Chondrocyte (in vitro differentiated cells): ENCODE measurements at regions not wholly inside any gene's neighbourhood (a gene's known extent, or its start where the extent isn't known, plus 50 kb on each side); places are given as distances from the start of the nearest gene placed in this dataset.
"Not testable (repeated sequence)": the region's sequence is repeated elsewhere in the genome, so short reads cannot be mapped to it uniquely, and the experiment has no call there.

ENCODE experiments used
- DNase-seq: peaks from one replicate; pipeline ENCODE4 v3.0.0; 2021; ENCODE audit warnings: mixed read lengths, low spot score
- H3K27ac Mint-ChIP-seq: one replicate; pipeline ENCODE4 v1.8.0; 2021; ENCODE audit warnings: mild to moderate bottlenecking, moderate library complexity, mixed read lengths; ENCODE audit not compliant: unreplicated experiment
- H3K27me3 Mint-ChIP-seq: 2 replicates; pipeline ENCODE4 v1.8.0; 2021; ENCODE audit warnings: low read depth, mixed read lengths
- H3K36me3 Mint-ChIP-seq: 2 replicates; pipeline ENCODE4 v1.8.0; 2021; ENCODE audit warnings: low read depth, mixed read lengths
- H3K4me1 Mint-ChIP-seq: 2 replicates; pipeline ENCODE4 v1.8.0; 2021; ENCODE audit warnings: low read depth, mild to moderate bottlenecking, mixed read lengths
- H3K4me3 Mint-ChIP-seq: one replicate; pipeline ENCODE4 v1.8.0; 2021; ENCODE audit warnings: mild to moderate bottlenecking, moderate library complexity, mixed read lengths; ENCODE audit not compliant: unreplicated experiment
- H3K9me3 Mint-ChIP-seq: 2 replicates; pipeline ENCODE4 v1.8.0; 2021; ENCODE audit warnings: low read depth, mixed read lengths
- CTCF ChIP-seq: fragments of 200-600 bp; sonication (generic); IDR thresholded peaks from 2 replicates; pipeline ENCODE4 v1.5.0; 2021; ENCODE audit warnings: antibody characterized with exemption, mild to moderate bottlenecking, moderate library complexity

GRCh38 chr20:41733151-41733550 is 115.0 kb upstream of the CHD6 start:
- TF ChIP-seq CTCF, result no peak
- H3K27ac Mint-ChIP-seq, result no peak overlapping the region
- peaks cover 5% of the 10 kb centered on the region for H3K27me3 Mint-ChIP-seq
- H3K4me3 Mint-ChIP-seq, result no peak overlapping the region
- no peaks in the 10 kb centered on the region for H3K36me3 Mint-ChIP-seq
- DNase-seq, result no peak
- H3K4me1 Mint-ChIP-seq, result no peaks in the 10 kb centered on the region
- H3K9me3 Mint-ChIP-seq, result peaks cover 7% of the 10 kb centered on the region

DNA sequence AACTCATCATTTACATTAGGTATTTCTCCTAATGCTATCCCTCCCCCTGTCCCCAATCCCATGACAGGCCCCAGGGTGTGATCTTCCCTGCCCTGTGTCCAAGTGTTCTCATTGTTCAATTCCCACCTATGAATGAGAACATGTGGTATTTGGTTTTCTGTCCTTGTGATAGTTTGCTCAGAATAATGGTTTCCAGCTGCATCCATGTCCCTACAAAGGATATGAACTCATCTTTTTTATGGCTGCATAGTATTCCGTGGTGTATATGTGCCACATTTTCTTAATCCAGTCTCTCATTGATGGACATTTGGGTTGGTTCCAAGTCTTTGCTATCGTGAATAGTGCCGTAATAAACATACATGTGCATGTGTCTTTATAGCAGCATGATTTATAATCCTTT is 113.0 kb upstream of the CHD6 start:
- H3K27me3 Mint-ChIP-seq, H3K27ac Mint-ChIP-seq, H3K36me3 Mint-ChIP-seq, H3K4me1 Mint-ChIP-seq, H3K4me3 Mint-ChIP-seq, DNase-seq: not testable (repeated sequence)
- H3K9me3 Mint-ChIP-seq, result peaks cover 17% of the 10 kb centered on the region

DNA sequence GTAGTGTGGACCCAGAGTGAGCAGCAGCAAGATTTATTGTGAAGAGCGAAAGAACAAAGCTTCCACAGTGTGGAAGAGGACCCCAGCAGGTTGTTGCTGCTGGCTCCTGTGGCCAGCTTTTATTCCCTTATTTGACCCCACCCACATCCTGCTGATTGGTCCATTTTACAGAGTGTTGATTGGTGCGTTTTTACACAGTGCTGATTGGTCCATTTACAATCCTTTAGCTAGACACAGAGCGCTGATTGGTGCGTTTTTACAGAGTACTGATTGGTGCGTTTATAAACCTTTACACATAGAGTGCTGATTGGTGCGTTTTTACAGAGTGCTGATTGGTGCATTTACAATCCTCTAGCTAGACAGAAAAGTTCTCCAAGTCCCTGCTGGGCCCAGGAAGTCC is 109.5 kb upstream of the CHD6 start:
- not testable (repeated sequence) for H3K27ac Mint-ChIP-seq, H3K27me3 Mint-ChIP-seq, DNase-seq, H3K4me1 Mint-ChIP-seq, H3K36me3 Mint-ChIP-seq, H3K4me3 Mint-ChIP-seq
- peaks cover 11% of the 10 kb centered on the region for H3K9me3 Mint-ChIP-seq

DNA sequence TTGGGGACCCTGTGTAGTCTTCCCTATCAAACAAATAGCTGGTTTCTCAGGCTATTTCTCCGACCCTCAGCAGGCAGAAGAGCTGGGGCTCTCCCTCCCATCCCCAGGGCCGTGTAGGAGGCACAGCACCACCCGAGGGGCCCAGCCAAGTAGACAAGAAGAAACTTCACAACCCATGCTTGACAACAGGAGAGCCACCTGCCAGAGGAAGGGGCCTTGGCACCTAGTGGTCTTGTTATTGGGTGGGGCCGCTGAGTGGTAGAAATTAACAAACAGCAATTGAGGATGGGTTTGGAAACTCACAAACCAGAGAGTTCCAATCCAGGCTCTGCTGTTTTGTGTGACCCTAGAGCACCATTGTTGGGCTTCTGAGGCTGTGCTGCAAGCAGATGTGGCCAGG is 108.5 kb upstream of the CHD6 start:
- Mint-ChIP-seq H3K4me3 (no peak overlapping the region), H3K9me3 (peaks cover 11% of the 10 kb centered on the region)

DNA sequence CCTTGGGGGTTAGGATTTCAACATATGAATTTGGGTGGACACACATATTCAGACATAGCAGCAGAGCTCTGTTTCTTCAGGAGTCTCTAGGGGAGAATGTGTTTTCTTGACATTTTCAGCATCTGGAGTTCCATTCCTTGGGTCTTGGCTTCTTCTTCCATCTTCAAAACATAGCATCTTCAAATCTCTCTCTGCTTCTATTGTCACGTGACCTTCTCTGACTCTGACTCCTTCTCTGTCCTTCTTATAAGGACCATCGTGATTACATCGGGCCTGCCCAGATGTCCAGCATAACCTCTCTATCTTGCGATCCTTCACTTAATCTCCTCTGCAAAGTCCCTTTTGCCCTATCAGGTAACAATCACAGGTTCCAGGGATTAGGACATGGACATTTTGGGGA is 101.0 kb upstream of the CHD6 start:
- no peaks in the 10 kb centered on the region for H3K9me3 Mint-ChIP-seq
- no peak for TF ChIP-seq CTCF
- H3K27me3 Mint-ChIP-seq, result peaks cover 3% of the 10 kb centered on the region
- no peaks in the 10 kb centered on the region for H3K36me3 Mint-ChIP-seq
- H3K27ac Mint-ChIP-seq, result no peak overlapping the region
- no peak overlapping the region for H3K4me3 Mint-ChIP-seq
- no peak for DNase-seq
- H3K4me1 Mint-ChIP-seq, result no peaks in the 10 kb centered on the region

More for the DNA sequence above, 108.5 kb upstream of the CHD6 start:
- DNase-seq, result no peak
- no peak for TF ChIP-seq CTCF
- H3K4me1 Mint-ChIP-seq, result no peaks in the 10 kb centered on the region
- no peaks in the 10 kb centered on the region for H3K36me3 Mint-ChIP-seq
- H3K27me3 Mint-ChIP-seq, result no peaks in the 10 kb centered on the region
- no peak overlapping the region for H3K27ac Mint-ChIP-seq

DNA sequence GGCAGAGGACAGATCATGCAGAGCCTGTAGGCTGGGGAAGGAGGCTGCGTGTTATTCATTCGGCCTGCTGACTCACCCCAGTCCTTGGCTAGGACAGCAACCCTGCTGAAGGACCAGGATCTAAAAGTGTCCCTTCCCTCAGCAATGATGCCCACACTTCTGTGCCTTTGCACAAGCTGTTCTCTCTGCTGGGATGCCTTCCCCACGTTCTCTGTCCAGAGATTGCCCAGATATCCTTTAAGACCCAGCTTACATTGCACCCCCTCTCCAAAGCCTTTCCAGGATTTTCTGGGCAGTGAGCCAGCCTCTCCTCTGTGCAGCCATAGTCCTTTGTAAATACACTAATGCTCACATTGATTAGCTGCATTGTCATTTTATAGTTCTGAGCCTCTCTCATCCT is 99.3 kb upstream of the CHD6 start:
- DNase-seq, result no peak

More for the DNA sequence above, 99.3 kb upstream of the CHD6 start:
- Mint-ChIP-seq H3K27ac (no peak overlapping the region), H3K4me3 (no peak overlapping the region), H3K36me3 (no peaks in the 10 kb centered on the region), H3K27me3 (peaks cover 11% of the 10 kb centered on the region), H3K9me3 (peaks cover 4% of the 10 kb centered on the region), H3K4me1 (no peaks in the 10 kb centered on the region)
- no peak for TF ChIP-seq CTCF
